T-helper 2 cell treated with Interferon-gamma antibody and Interleukin-4, amounts not matched to agents 5 μg/mL and 100 μg/mL, for 36 hours (primary cell): ENCODE measurements at regions not wholly inside any gene's neighbourhood (a gene's known extent, or its start where the extent isn't known, plus 50 kb on each side); places are given as distances from the start of the nearest gene placed in this dataset.

Source experiments
- DNase-seq: peaks from one replicate; pipeline ENCODE4 v3.0.0; 2021; ENCODE audit warnings: low spot score
- H3K27ac Mint-ChIP-seq: one replicate; pipeline ENCODE4 v1.8.0; 2021; ENCODE audit warnings: mild to moderate bottlenecking, mixed read lengths
- H3K27me3 Mint-ChIP-seq: one replicate; pipeline ENCODE4 v1.8.0; 2021; ENCODE audit warnings: low read depth, mixed read lengths
- H3K36me3 Mint-ChIP-seq: one replicate; pipeline ENCODE4 v1.8.0; 2021; ENCODE audit warnings: low read depth, mixed read lengths
- H3K4me1 Mint-ChIP-seq: one replicate; pipeline ENCODE4 v1.8.0; 2021; ENCODE audit warnings: low read depth, mixed read lengths
- H3K4me3 Mint-ChIP-seq: one replicate; pipeline ENCODE4 v1.8.0; 2022; ENCODE audit warnings: mild to moderate bottlenecking, moderate library complexity, mixed read lengths
- H3K9me3 Mint-ChIP-seq: one replicate; pipeline ENCODE4 v1.8.0; 2021; ENCODE audit warnings: mixed read lengths

DNA sequence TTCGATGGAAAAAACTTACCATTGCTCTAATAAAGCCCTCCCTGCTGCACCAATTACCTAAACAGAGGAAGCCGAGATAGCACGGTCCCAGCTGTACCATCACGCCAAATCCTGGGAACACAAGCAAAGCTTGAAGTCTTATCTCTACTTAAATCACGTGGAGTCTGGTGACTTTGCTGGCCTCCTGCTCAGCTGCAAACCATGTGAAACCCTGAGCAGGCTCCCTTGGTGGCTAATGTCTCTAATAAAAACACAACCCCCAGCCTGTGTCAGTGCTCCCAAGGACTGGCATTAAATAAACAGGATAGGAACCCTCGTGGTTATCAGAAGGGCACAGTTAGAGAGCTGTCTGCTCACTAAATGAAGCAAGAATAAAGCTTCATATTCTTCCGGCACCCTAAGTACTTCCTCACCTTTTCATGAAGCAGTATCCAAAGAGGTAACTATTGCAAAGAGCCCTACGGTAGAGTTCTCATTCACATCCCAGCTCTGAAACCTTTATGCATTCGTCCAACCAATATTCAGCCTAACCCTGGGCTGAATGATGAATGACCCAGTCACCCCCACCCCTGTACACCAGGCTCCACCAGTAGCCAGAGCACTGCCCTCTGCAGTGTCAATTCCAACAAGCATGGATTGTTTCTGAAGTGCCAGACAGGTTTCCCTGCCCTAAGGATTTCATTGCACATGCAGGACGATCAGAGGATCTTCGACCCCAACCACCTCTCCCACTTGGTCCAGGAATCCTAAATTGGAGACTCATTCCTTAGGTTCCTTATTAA lies 452.7 kb upstream of the TMPO start:
- Mint-ChIP-seq H3K27me3 (no peaks in the 10 kb centered on the region), H3K9me3 (no peaks in the 10 kb centered on the region), H3K36me3 (no peaks in the 10 kb centered on the region), H3K4me1 (no peaks in the 10 kb centered on the region), H3K4me3 (no peak overlapping the region), H3K27ac (no peak overlapping the region)
- DNase-seq: no peak

DNA sequence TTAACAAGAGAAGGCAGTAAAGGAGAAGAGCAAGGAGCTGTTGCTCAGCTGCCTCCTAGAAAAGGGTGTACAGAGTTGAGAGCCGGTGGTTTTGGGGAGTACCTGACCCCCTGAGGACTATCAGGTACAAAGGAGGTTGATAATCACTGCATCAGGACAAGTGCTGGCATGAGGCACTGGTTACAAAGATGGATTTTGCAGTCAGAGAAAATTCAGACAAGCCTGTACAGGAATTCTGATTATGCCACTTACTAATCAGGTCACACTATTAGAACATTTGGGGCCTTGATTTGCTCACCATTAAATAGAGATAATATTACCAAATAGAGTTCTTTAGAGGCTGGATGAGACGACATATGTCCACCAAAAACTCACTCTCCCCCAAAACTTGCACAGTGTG lies 450.9 kb upstream of the TMPO start:
- H3K4me3 Mint-ChIP-seq: no peak overlapping the region
- no peaks in the 10 kb centered on the region for H3K36me3 Mint-ChIP-seq
- no peaks in the 10 kb centered on the region for H3K27me3 Mint-ChIP-seq
- H3K27ac Mint-ChIP-seq: no peak overlapping the region
- no peaks in the 10 kb centered on the region for H3K4me1 Mint-ChIP-seq
- no peaks in the 10 kb centered on the region for H3K9me3 Mint-ChIP-seq
- no peak for DNase-seq

DNA sequence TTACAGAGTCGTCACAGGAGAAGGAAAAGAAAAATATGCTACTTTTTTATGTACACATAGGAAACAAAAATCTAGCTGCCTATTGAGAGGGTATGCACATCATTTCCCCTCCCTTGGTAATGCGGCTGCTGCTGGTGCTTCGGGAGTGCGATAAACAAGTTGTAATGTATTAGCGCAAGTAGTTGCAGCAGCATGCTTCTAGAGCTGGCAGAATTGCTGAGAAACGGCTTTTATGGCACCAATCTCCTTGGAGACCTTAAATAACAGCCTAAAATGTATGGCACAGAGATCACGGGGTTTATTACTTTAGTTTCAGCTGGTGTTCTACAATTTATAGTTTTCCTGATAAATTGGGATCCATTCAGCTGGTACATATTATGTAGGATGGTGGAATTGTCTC lies 447.6 kb upstream of the TMPO start:
- H3K4me1 Mint-ChIP-seq: no peaks in the 10 kb centered on the region
- H3K9me3 Mint-ChIP-seq: no peaks in the 10 kb centered on the region
- H3K36me3 Mint-ChIP-seq: no peaks in the 10 kb centered on the region

DNA sequence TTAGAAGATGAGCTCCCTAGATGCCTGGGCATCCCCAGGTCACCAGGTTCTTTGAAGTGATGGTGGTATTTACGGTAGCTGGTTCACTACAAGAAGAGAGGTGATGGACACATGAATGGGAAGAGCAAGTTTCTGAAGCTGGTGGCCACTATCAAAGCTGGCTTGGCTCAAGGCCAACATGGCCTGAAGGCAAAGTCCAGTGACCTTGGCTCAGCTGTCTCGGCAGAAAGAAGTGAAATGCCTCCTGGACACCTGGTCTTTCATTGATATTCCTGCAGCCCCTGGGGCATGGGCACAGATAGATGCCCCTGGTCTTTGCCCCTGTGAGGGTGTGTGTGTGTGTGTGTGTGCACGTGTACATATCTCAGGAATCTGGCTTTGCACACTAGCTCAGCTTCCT lies 441.8 kb upstream of the TMPO start:
- Mint-ChIP-seq H3K9me3 (no peaks in the 10 kb centered on the region), H3K27ac (no peak overlapping the region), H3K27me3 (no peaks in the 10 kb centered on the region)

More for the DNA sequence above, 447.6 kb upstream of the TMPO start:
- no peak overlapping the region for H3K27ac Mint-ChIP-seq
- no peak overlapping the region for H3K4me3 Mint-ChIP-seq
- H3K27me3 Mint-ChIP-seq: no peaks in the 10 kb centered on the region
- DNase-seq: no peak

DNA sequence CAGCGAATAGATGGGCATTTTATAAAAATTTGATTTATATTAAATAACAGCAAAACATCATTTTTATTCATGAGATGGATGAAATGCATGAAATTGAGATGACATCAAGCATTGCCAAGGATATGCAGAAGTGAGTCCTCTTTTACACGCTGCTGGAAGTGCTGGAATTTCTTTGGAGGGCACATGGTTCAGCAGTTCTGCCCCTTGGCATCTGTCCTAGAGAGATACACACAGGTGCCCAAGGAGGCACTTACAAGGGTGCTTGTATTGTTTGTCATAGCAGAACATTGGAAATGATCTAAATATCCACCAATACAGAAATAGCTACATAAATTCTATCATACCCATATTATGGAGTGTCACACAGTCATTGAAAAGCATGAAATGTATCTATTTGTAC lies 441.1 kb upstream of the TMPO start:
- Mint-ChIP-seq H3K9me3 (no peaks in the 10 kb centered on the region), H3K27me3 (no peaks in the 10 kb centered on the region), H3K4me3 (no peak overlapping the region), H3K36me3 (no peaks in the 10 kb centered on the region), H3K27ac (no peak overlapping the region), H3K4me1 (no peaks in the 10 kb centered on the region)
- no peak for DNase-seq

More for the DNA sequence above, 441.8 kb upstream of the TMPO start:
- no peak overlapping the region for H3K4me3 Mint-ChIP-seq
- H3K4me1 Mint-ChIP-seq: no peaks in the 10 kb centered on the region
- no peaks in the 10 kb centered on the region for H3K36me3 Mint-ChIP-seq
- DNase-seq: no peak

DNA sequence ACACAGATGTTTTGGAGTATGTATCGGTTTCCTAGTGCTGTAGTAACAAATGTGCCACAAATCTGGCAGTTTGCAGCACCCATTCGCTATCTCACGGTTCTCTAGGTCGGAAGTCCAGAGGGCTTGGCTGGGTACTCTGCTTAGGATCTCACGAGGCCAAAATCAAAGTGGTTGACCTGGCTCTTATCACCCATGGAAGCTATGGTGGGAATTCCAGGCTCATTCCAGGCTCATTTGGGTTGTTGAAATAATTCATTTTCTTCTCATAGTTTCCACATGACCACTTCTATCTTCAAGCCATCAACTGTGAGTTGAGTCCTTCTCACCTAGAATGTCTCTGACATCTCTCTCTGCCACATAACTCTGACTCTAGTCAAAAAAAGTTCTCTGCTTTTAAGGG lies 431.0 kb upstream of the TMPO start:
- Mint-ChIP-seq H3K9me3 (no peaks in the 10 kb centered on the region), H3K4me3 (no peak overlapping the region), H3K27ac (no peak overlapping the region), H3K36me3 (no peaks in the 10 kb centered on the region), H3K4me1 (no peaks in the 10 kb centered on the region), H3K27me3 (no peaks in the 10 kb centered on the region)
- no peak for DNase-seq

DNA sequence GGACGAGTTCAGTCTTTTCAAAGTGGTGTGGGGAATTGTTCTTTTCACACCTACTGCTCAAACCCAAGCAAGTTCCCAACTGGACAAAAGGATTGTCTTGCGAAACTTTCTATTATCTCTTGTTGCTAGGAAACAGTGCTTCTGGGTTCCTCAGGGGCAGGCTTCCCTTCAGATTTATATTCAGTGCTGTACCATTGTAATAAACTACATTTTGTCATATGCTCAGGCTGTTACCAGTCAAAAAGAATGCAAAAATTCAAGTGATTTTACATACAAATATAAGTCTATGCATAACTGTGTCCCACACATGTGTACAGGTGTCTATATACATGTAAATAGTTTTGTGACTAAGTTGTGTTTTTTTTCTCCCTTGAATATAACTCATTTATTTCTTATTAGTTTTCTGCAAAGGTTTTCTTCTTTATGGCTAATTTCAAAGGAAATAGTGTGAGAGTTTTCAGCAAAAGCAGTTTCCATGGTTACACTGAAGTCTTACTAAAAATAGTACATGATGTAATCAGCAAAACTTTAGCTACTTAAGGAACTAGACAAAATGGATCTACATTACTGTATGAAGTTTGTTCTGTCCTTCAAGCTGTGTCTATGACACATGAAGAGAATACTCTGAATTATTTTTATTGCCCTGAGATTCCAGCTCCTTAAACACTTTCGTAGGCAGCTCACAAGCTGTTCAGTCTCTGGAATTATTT lies 430.2 kb upstream of the TMPO start:
- no peak for DNase-seq
- no peaks in the 10 kb centered on the region for H3K9me3 Mint-ChIP-seq
- no peaks in the 10 kb centered on the region for H3K27me3 Mint-ChIP-seq
- H3K36me3 Mint-ChIP-seq: no peaks in the 10 kb centered on the region
- no peak overlapping the region for H3K27ac Mint-ChIP-seq
- no peaks in the 10 kb centered on the region for H3K4me1 Mint-ChIP-seq
- no peak overlapping the region for H3K4me3 Mint-ChIP-seq

DNA sequence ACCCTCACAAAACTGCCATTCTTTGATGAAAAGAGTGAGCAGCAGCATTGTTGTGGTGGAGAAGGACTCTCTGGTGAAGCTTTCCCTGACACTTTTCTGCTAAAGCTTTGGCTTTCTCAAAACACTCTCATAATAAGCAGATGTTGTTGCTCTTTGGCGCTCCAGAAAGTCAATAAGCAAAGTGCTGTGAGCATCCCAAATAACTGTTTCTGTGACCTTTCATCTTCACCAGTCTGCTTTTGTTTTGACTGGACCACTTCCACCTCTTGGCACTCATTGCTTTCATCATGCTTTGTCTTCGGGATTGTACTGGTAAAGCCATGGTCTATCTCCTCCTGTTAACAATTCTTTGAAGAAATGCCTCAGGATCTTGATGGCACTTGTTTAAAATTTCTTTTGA lies 424.7 kb upstream of the TMPO start:
- DNase-seq: no peak
- no peak overlapping the region for H3K4me3 Mint-ChIP-seq
- H3K9me3 Mint-ChIP-seq: no peaks in the 10 kb centered on the region
- no peaks in the 10 kb centered on the region for H3K36me3 Mint-ChIP-seq
- no peaks in the 10 kb centered on the region for H3K27me3 Mint-ChIP-seq
- H3K4me1 Mint-ChIP-seq: no peaks in the 10 kb centered on the region
- no peak overlapping the region for H3K27ac Mint-ChIP-seq

DNA sequence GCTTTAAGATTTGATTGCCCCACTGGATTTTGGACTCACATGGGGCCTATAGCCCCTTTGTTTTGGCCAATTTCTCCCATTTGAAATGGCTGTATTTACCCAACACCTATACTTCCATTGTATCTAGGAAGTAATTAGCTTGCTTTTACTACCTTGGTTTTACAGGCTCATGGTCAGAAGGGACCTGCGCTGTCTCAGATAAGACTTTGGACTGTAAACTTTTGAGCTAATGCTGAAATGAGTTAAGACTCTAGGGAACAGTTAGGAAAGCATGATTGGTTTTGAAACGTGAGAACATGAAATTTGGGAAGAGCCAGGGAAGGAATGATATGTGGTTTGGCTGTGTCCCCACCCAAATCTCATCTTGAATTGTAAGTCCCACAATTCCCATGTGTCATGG lies 419.0 kb upstream of the TMPO start:
- no peak for DNase-seq
- Mint-ChIP-seq H3K4me3 (no peak overlapping the region), H3K27ac (no peak overlapping the region), H3K36me3 (no peaks in the 10 kb centered on the region), H3K4me1 (no peaks in the 10 kb centered on the region), H3K9me3 (no peaks in the 10 kb centered on the region), H3K27me3 (no peaks in the 10 kb centered on the region)

DNA sequence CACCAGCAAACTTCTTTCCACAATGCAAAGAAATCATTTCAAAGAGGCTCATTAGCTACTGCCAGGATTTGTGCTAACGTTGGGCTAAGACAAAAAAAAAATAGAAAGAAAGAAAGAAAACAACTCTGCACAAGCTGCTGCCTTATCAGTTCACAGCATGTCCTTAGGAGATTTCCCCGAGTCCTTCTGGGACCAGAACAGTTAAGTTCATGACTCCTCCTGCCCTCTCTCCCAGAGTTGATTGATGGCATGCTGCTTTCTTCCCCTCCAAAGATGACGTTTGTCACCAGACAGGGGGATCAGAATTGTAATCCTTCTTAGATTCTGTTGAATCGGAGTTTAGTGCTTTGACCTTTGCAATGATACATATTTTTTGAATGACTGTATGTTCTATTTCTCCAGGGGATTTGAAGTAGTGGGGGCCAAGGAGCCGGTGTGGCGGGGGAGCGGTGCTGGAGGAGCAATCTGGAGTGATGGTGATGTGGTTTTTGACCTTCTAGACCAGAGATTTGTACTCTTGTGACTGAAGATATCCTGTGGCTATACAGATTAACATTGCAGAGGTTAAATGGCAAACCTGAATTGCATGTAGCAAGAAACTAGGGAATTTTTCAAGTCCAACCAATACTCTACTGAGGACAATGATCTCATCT lies 409.2 kb upstream of the TMPO start:
- DNase-seq: no peak
- no peaks in the 10 kb centered on the region for H3K4me1 Mint-ChIP-seq
- no peak overlapping the region for H3K27ac Mint-ChIP-seq
- H3K27me3 Mint-ChIP-seq: no peaks in the 10 kb centered on the region
- no peaks in the 10 kb centered on the region for H3K9me3 Mint-ChIP-seq
- no peaks in the 10 kb centered on the region for H3K36me3 Mint-ChIP-seq
- H3K4me3 Mint-ChIP-seq: no peak overlapping the region

DNA sequence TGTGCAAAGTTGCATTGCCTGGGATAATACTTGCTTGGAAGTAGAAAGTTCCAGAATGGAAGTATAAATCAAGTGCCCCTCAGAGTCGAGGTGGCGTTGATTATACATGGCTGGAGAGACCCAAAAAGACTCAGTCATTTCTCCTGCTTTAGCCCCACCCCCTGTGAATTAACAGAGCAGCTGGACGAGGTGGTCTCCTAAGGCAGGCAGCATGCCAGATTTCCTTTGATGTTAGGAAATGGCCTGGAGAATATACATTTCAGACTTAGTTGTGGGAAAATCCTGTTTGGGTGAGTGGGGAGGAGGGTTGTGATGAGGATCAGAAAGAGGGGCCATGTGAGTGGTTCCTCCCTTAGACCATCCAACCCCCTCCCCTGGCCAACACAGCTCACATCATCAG lies 406.1 kb upstream of the TMPO start:
- H3K27me3 Mint-ChIP-seq: no peaks in the 10 kb centered on the region
- no peaks in the 10 kb centered on the region for H3K4me1 Mint-ChIP-seq
- H3K4me3 Mint-ChIP-seq: no peak overlapping the region

DNA sequence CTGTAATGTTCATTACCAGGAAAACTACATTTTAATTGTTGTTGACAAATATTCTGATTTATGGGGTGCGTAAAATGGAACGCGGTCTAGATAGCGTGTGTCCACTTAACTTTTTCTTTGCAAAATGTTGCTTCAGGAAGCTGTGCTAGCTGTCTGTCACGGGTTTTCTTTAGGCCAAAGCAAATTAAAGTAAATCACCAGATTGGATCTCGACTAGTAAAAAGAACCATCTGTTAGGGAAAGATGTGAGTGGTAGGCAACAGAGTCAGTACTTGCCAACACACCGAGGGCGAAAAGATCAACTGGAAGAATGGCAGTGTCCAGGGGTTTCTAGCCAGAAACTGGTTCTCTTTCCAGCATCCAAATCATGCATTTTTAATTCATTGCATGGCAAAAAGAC lies 404.9 kb upstream of the TMPO start:
- no peak for DNase-seq
- no peak overlapping the region for H3K4me3 Mint-ChIP-seq
- H3K27me3 Mint-ChIP-seq: no peaks in the 10 kb centered on the region
- no peaks in the 10 kb centered on the region for H3K4me1 Mint-ChIP-seq
- H3K36me3 Mint-ChIP-seq: no peaks in the 10 kb centered on the region
- no peaks in the 10 kb centered on the region for H3K9me3 Mint-ChIP-seq
- H3K27ac Mint-ChIP-seq: no peak overlapping the region

More for the DNA sequence above, 406.1 kb upstream of the TMPO start:
- Mint-ChIP-seq H3K9me3 (no peaks in the 10 kb centered on the region), H3K36me3 (no peaks in the 10 kb centered on the region), H3K27ac (no peak overlapping the region)
- no peak for DNase-seq

DNA sequence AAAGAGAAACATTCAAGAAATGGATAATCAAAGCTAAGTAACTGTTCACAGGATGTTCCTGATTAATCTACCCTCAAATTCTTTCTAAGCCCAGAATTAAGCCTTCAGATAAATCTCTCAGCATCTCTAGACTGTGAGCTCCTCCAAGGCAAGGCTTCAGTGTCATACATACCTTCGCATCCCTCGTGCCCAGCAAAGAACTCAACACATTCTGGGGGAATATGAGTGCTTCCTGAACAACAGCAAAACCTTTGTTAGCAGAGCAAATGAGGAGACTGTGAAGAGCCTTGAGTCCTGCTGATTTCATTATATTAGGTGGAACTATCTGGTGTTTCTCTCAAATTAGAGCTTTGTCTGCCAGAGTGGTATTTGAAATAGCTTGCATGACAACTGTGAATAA lies 401.8 kb upstream of the TMPO start:
- DNase-seq: no peak
- H3K27me3 Mint-ChIP-seq: no peaks in the 10 kb centered on the region
- no peak overlapping the region for H3K27ac Mint-ChIP-seq
- H3K36me3 Mint-ChIP-seq: no peaks in the 10 kb centered on the region
- H3K4me3 Mint-ChIP-seq: no peak overlapping the region
- no peaks in the 10 kb centered on the region for H3K9me3 Mint-ChIP-seq
- no peaks in the 10 kb centered on the region for H3K4me1 Mint-ChIP-seq

DNA sequence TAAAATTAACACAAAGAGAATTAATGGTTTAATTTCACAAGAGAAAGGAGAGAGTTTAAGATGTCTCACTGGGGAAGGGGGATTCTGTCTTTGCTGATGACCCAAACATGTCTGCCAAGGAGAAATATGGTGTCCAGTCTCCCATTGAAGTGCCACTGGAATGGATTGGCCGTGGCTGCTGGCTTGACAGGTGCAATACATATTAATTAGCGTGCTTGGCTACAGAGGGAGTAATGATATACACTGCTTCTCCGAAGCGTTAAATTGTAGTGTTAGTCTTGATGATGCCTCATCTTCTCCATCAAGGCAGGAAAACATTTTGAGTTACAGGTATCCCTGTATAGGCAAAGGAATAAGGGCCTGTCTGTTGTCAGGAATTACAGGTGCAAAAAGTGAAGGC lies 393.4 kb upstream of the TMPO start:
- Mint-ChIP-seq H3K4me3 (no peak overlapping the region), H3K36me3 (no peaks in the 10 kb centered on the region), H3K27me3 (peaks cover 3% of the 10 kb centered on the region), H3K27ac (no peak overlapping the region), H3K9me3 (no peaks in the 10 kb centered on the region), H3K4me1 (no peaks in the 10 kb centered on the region)
- no peak for DNase-seq
